ENCODE measurements at regions not wholly inside any gene's neighbourhood (a gene's known extent, or its start where the extent isn't known, plus 50 kb on each side); places are given as distances from the start of the nearest gene placed in this dataset.
"Not testable (repeated sequence)": the region's sequence is repeated elsewhere in the genome, so short reads cannot be mapped to it uniquely, and the experiment has no call there.

GRCh38 chr2:37570773-37571586, 100.5 kb downstream of the CDC42EP3 start:
- H3K27me3 ChIP-seq: no peaks in the 10 kb centered on the region
- H3K4me1 ChIP-seq: no peaks in the 10 kb centered on the region
- H3K36me3 ChIP-seq: no peaks in the 10 kb centered on the region
- DNase-seq: no peak
- no peak overlapping the region for H3K27ac ChIP-seq
- no peak for TF ChIP-seq POLR2A (IDR thresholded peaks at IDR 0.05)
- no peak for TF ChIP-seq CTCF (IDR thresholded peaks at IDR 0.05)
- H3K9me3 ChIP-seq: no peaks in the 10 kb centered on the region
- no peak overlapping the region for H3K4me3 ChIP-seq

GRCh38 chr2:37571587-37572136, 99.8 kb downstream of the CDC42EP3 start:
- H3K4me3 ChIP-seq: no peak overlapping the region
- TF ChIP-seq CTCF (IDR thresholded peaks at IDR 0.05) (no peak), POLR2A (IDR thresholded peaks at IDR 0.05) (no peak)
- no peaks in the 10 kb centered on the region for H3K4me1 ChIP-seq
- no peaks in the 10 kb centered on the region for H3K27me3 ChIP-seq
- no peaks in the 10 kb centered on the region for H3K36me3 ChIP-seq
- no peak overlapping the region for H3K27ac ChIP-seq
- H3K9me3 ChIP-seq: no peaks in the 10 kb centered on the region
- DNase-seq: no peak

- Histone ChIP-seq H3K4me3 (no peak overlapping the region), H3K36me3 (no peaks in the 10 kb centered on the region), H3K27me3 (no peaks in the 10 kb centered on the region), H3K9me3 (no peaks in the 10 kb centered on the region), H3K27ac (no peak overlapping the region), H3K4me1 (no peaks in the 10 kb centered on the region)
- no peak for DNase-seq
- TF ChIP-seq POLR2A (IDR thresholded peaks at IDR 0.05): no peak
These were observed 97.7 kb downstream of the CDC42EP3 start for GRCh38 chr2:37573451-37574388.

GRCh38 chr2:37575780-37576179, 95.7 kb downstream of the CDC42EP3 start:
- TF ChIP-seq POLR2A (IDR thresholded peaks at IDR 0.05): no peak
- no peak for TF ChIP-seq CTCF (IDR thresholded peaks at IDR 0.05)
- no peak for DNase-seq
- Histone ChIP-seq H3K27ac (no peak overlapping the region), H3K27me3 (no peaks in the 10 kb centered on the region), H3K9me3 (no peaks in the 10 kb centered on the region), H3K36me3 (no peaks in the 10 kb centered on the region), H3K4me3 (no peak overlapping the region), H3K4me1 (no peaks in the 10 kb centered on the region)

- DNase-seq, H3K9me3 ChIP-seq, H3K27ac ChIP-seq, H3K27me3 ChIP-seq, H3K4me3 ChIP-seq, H3K4me1 ChIP-seq, H3K36me3 ChIP-seq: not testable (repeated sequence)
These were observed 95.2 kb downstream of the CDC42EP3 start for GRCh38 chr2:37576194-37576593.

- DNase-seq: no peak
- Histone ChIP-seq H3K4me1 (no peaks in the 10 kb centered on the region), H3K9me3 (no peaks in the 10 kb centered on the region), H3K27me3 (no peaks in the 10 kb centered on the region), H3K4me3 (no peak overlapping the region), H3K36me3 (no peaks in the 10 kb centered on the region), H3K27ac (no peak overlapping the region)
- TF ChIP-seq CTCF (IDR thresholded peaks at IDR 0.05) (no peak), POLR2A (IDR thresholded peaks at IDR 0.05) (no peak)
These were observed 94.6 kb downstream of the CDC42EP3 start for GRCh38 chr2:37576831-37577230.
